ENCODE measurements at regions not wholly inside any gene's neighbourhood (a gene's known extent, or its start where the extent isn't known, plus 50 kb on each side); places are given as distances from the start of the nearest gene placed in this dataset.

GRCh38 chr18:64718808-64719207 is 569.9 kb upstream of the LINC00305 start (continued):
- TF ChIP-seq ZNF407 (CRISPR knock-in tag; IDR thresholded peaks at IDR 0.05; ENCODE audit: not compliant biosample characterization) (no peak), ESRRA (CRISPR knock-in tag; IDR thresholded peaks at IDR 0.05; ENCODE audit: low read depth) (no peak), THYN1 (CRISPR knock-in tag; IDR thresholded peaks at IDR 0.05; ENCODE audit: borderline replicate concordance, low read depth) (no peak), ZNF367 (CRISPR knock-in tag; IDR thresholded peaks at IDR 0.05; ENCODE audit: borderline replicate concordance) (no peak), PITX1 (CRISPR knock-in tag; IDR thresholded peaks at IDR 0.05) (no peak), ETV6 (CRISPR knock-in tag; conservative IDR thresholded peaks at IDR 0.05) (no peak), SCMH1 (CRISPR knock-in tag; IDR thresholded peaks at IDR 0.05; ENCODE audit: borderline replicate concordance) (no peak), SMAD1 (CRISPR knock-in tag; IDR thresholded peaks at IDR 0.05; ENCODE audit: borderline replicate concordance, low read depth) (no peak), DPF2 (CRISPR knock-in tag; IDR thresholded peaks at IDR 0.05; ENCODE audit: borderline replicate concordance, low read depth) (no peak), ZNF780A (CRISPR knock-in tag; IDR thresholded peaks at IDR 0.05) (no peak), ISX (CRISPR knock-in tag; conservative IDR thresholded peaks at IDR 0.05) (no peak)
- TF ChIP-seq, protein P1, sequence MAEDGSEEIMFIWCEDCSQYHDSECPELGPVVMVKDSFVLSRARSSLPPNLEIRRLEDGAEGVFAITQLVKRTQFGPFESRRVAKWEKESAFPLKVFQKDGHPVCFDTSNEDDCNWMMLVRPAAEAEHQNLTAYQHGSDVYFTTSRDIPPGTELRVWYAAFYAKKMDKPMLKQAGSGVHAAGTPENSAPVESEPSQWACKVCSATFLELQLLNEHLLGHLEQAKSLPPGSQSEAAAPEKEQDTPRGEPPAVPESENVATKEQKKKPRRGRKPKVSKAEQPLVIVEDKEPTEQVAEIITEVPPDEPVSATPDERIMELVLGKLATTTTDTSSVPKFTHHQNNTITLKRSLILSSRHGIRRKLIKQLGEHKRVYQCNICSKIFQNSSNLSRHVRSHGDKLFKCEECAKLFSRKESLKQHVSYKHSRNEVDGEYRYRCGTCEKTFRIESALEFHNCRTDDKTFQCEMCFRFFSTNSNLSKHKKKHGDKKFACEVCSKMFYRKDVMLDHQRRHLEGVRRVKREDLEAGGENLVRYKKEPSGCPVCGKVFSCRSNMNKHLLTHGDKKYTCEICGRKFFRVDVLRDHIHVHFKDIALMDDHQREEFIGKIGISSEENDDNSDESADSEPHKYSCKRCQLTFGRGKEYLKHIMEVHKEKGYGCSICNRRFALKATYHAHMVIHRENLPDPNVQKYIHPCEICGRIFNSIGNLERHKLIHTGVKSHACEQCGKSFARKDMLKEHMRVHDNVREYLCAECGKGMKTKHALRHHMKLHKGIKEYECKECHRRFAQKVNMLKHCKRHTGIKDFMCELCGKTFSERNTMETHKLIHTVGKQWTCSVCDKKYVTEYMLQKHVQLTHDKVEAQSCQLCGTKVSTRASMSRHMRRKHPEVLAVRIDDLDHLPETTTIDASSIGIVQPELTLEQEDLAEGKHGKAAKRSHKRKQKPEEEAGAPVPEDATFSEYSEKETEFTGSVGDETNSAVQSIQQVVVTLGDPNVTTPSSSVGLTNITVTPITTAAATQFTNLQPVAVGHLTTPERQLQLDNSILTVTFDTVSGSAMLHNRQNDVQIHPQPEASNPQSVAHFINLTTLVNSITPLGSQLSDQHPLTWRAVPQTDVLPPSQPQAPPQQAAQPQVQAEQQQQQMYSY (CRISPR knock-in tag; IDR thresholded peaks at IDR 0.05) = no peak
- TF ChIP-seq, protein P2, sequence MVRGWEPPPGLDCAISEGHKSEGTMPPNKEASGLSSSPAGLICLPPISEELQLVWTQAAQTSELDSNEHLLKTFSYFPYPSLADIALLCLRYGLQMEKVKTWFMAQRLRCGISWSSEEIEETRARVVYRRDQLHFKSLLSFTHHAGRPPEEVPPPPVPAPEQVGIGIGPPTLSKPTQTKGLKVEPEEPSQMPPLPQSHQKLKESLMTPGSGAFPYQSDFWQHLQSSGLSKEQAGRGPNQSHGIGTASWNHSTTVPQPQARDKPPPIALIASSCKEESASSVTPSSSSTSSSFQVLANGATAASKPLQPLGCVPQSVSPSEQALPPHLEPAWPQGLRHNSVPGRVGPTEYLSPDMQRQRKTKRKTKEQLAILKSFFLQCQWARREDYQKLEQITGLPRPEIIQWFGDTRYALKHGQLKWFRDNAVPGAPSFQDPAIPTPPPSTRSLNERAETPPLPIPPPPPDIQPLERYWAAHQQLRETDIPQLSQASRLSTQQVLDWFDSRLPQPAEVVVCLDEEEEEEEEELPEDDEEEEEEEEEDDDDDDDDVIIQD (CRISPR knock-in tag; IDR thresholded peaks at IDR 0.05; ENCODE audit: low read depth) = no peak
